Stomach (tissue), 8 donors: ENCODE measurements at regions not wholly inside any gene's neighbourhood (a gene's known extent, or its start where the extent isn't known, plus 50 kb on each side); places are given as distances from the start of the nearest gene placed in this dataset.

Source experiments
- DNase-seq, 2 donors: peaks; one replicate each; pipeline versions ENCODE4 v3.0.0 to v3.0.0-alpha.2; 2013 to 2019
- H3K27ac ChIP-seq, 5 donors: fragments of 200-600 bp in 4 of 5; sonication (generic) in 4 of 5; one replicate each; pipeline ENCODE4 v1.5.1; 2013 to 2019; ENCODE audit warnings: mild to moderate bottlenecking in 1 of 5, moderate library complexity in 1 of 5
- H3K27me3 ChIP-seq, 3 donors: fragments of 200-600 bp; sonication (generic); one replicate each; pipeline ENCODE4 v1.5.1; 2017 to 2019; ENCODE audit warnings: mixed run types in 1 of 3
- H3K36me3 ChIP-seq, 4 donors: fragments of 200-600 bp; sonication (generic); 1 replicate in 3 of 4; 2 replicates in 1 of 4; pipeline ENCODE4 v1.5.1; 2016 to 2019
- H3K4me1 ChIP-seq, 4 donors: fragments of 200-600 bp; sonication (generic); one replicate each; pipeline ENCODE4 v1.5.1; 2016 to 2019
- H3K4me3 ChIP-seq, 4 donors: fragments of 200-600 bp; sonication (generic) in 3 of 4; one replicate each; pipeline ENCODE4 v1.5.1; 2016 to 2019; ENCODE audit warnings: mild to moderate bottlenecking in 1 of 4
- H3K9me3 ChIP-seq, 4 donors: fragments of 200-600 bp; sonication (generic); one replicate each; pipeline ENCODE4 v1.5.1; 2016 to 2019
- EP300 ChIP-seq: sonication (generic); formaldehyde crosslinking; IDR thresholded peaks from one replicate; pipeline ENCODE4 v1.6.1; 2017; ENCODE audit warnings: antibody characterized with exemption
- POLR2A ChIP-seq, 4 donors: fragments of 450-650 bp; IDR thresholded peaks; one replicate each; pipeline ENCODE4 v1.6.1; 2016; ENCODE audit warnings: antibody characterized with exemption in 4 of 4, control low read depth in 2 of 4, mild to moderate bottlenecking in 1 of 4, moderate library complexity in 1 of 4
- POLR2AphosphoS5 ChIP-seq, 3 donors: sonication (generic); formaldehyde crosslinking; IDR thresholded peaks; one replicate each; pipeline ENCODE4 v1.6.1; 2016; ENCODE audit warnings: antibody characterized with exemption in 3 of 3
- WGBS, 5 donors: extraction: QIAGEN DNeasy Blood & Tissue Kit in 3 of 5; methylation state at CpG; one replicate each; pipeline versions ENCODE4 v1.1.5 to v1.1.7; 2013 to 2018; 5-methylcytosine and 5-hydroxymethylcytosine counted together
- intact Hi-C: fragments of 100-400 bp; cut with DNase I; formaldehyde crosslinking; loops from one replicate; pipeline ENCODE4 v1.15.1; 2023; ENCODE audit warnings: low total_unique reads
- TF ChIP-seq, protein P1 (sequence below), 7 experiments: fragments of 450-650 bp in 4 of 7; fragments of 200-600 bp in 3 of 7; sonication (generic) in 3 of 7; IDR thresholded peaks; one replicate each; pipeline ENCODE4 v1.5.1; 2016 to 2019; ENCODE audit warnings: antibody characterized with exemption in 7 of 7, control low read depth in 2 of 7, mild to moderate bottlenecking in 1 of 7
- donor health status: healthy with polysubstance abuse.
- donor health status: Bipolar disorder and iron deficiency.
- donor health status: healthy.

DNA sequence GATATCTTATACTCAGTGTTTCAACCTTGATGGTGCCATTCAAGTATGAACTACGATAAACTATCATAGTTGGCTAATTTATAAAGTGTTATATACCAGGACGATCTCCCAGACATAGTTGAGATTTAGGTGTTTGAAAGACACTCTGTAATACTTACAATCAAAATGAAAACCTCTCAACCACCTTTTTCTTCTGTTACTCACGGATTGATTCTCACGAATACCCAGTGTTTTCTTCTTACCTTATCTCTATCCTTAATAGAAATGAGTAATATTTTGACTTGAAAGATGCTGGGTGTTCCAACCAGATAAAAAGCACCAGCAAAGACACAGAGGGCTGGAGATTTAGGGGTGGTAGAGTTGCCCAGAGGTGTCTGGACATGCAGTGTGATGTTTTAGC is 169.9 kb downstream of the PTCSC3 start:
- 79 to 90% (median 83%) methylated on average over 4 of the region's 4 CpGs for WGBS, 5 donors
- no peak for DNase-seq
- Histone ChIP-seq H3K27ac (no peak overlapping the region), H3K36me3 (no peaks in the 10 kb centered on the region), H3K27me3 (no peaks in the 10 kb centered on the region), H3K4me3 (no peak overlapping the region), H3K9me3 (no peaks in the 10 kb centered on the region), H3K4me1 (no peaks in the 10 kb centered on the region)
- intact Hi-C loops: no loop called here
- TF ChIP-seq, protein P1, sequence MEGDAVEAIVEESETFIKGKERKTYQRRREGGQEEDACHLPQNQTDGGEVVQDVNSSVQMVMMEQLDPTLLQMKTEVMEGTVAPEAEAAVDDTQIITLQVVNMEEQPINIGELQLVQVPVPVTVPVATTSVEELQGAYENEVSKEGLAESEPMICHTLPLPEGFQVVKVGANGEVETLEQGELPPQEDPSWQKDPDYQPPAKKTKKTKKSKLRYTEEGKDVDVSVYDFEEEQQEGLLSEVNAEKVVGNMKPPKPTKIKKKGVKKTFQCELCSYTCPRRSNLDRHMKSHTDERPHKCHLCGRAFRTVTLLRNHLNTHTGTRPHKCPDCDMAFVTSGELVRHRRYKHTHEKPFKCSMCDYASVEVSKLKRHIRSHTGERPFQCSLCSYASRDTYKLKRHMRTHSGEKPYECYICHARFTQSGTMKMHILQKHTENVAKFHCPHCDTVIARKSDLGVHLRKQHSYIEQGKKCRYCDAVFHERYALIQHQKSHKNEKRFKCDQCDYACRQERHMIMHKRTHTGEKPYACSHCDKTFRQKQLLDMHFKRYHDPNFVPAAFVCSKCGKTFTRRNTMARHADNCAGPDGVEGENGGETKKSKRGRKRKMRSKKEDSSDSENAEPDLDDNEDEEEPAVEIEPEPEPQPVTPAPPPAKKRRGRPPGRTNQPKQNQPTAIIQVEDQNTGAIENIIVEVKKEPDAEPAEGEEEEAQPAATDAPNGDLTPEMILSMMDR (IDR thresholded peaks at IDR 0.05): no peak
- no peak for TF ChIP-seq POLR2AphosphoS5 (IDR thresholded peaks at IDR 0.05)

- Histone ChIP-seq H3K4me1 (no peaks in the 10 kb centered on the region), H3K27ac (no peak overlapping the region), H3K36me3 (no peaks in the 10 kb centered on the region), H3K27me3 (no peaks in the 10 kb centered on the region), H3K9me3 (no peaks in the 10 kb centered on the region), H3K4me3 (no peak overlapping the region)
- 46 to 89% (median 76%) methylated on average over 4 of the region's 4 CpGs for WGBS, 5 donors
- no peak for DNase-seq
- intact Hi-C loops: no loop called here
- TF ChIP-seq, protein P1 (IDR thresholded peaks at IDR 0.05): no peak
Measured at GRCh38 chr14:36005670-36006069, 170.9 kb downstream of the PTCSC3 start.

GRCh38 chr14:36001936-36002335 is 174.6 kb downstream of the PTCSC3 start:
- Histone ChIP-seq H3K4me3 (no peak overlapping the region), H3K9me3 (no peaks in the 10 kb centered on the region), H3K36me3 (no peaks in the 10 kb centered on the region), H3K27ac (no peak overlapping the region), H3K27me3 (peaks cover 0 to 7% (median 0%) of the 10 kb centered on the region in 3 donors), H3K4me1 (no peaks in the 10 kb centered on the region)
- TF ChIP-seq EP300: no peak
- TF ChIP-seq, protein P1 (IDR thresholded peaks at IDR 0.05): no peak
- TF ChIP-seq POLR2AphosphoS5 (IDR thresholded peaks at IDR 0.05): no peak
- TF ChIP-seq POLR2A (IDR thresholded peaks at IDR 0.05): no peak
- intact Hi-C loops: no loop called here
- WGBS, 5 donors: 66 to 87% (median 84%) methylated on average over 4 of the region's 4 CpGs
- DNase-seq: no peak

- Histone ChIP-seq H3K9me3 (no peaks in the 10 kb centered on the region), H3K4me1 (no peaks in the 10 kb centered on the region), H3K36me3 (no peaks in the 10 kb centered on the region), H3K4me3 (no peak overlapping the region), H3K27me3 (peaks cover 0 to 7% (median 0%) of the 10 kb centered on the region in 3 donors), H3K27ac (no peak overlapping the region)
- intact Hi-C loops: no loop called here
- no peak for DNase-seq
- WGBS, 5 donors: 83 to 89% (median 88%) methylated on average over 5 of the region's 5 CpGs
- no peak for TF ChIP-seq EP300
- no peak for TF ChIP-seq POLR2AphosphoS5 (IDR thresholded peaks at IDR 0.05)
Measured at GRCh38 chr14:35999294-35999693, 173.2 kb downstream of the BRMS1L start.

DNA sequence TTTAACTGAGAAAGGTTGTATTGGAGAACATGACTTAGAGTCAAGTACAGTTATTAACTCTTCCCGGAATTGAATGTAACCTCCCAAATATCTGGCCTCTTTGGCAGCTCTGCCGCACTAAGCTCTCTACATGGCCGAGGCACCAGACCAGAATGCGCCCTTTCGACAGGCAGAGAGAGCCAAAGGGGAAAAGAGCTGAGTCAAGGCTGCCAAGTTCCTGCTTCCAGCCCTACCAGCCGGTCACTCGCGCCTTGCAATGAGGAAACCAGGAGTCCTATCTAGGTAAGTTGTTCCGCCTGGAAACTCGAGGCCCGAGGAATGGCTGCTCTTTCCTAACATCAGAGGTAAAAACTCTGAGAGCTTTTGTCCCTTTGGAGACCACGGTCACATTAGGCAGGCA is 172.2 kb downstream of the BRMS1L start:
- Histone ChIP-seq H3K36me3 (no peaks in the 10 kb centered on the region), H3K9me3 (no peaks in the 10 kb centered on the region), H3K4me3 (no peak overlapping the region), H3K27ac (no peak overlapping the region), H3K4me1 (no peaks in the 10 kb centered on the region), H3K27me3 (peaks cover 0 to 7% (median 0%) of the 10 kb centered on the region in 3 donors)
- intact Hi-C loops: no loop called here
- 87 to 94% (median 92%) methylated on average over 10 to 12 of the region's 12 CpGs for WGBS, 5 donors
- no peak for DNase-seq
- TF ChIP-seq, protein P1 (IDR thresholded peaks at IDR 0.05): no peak
- TF ChIP-seq EP300 (no peak), POLR2AphosphoS5 (IDR thresholded peaks at IDR 0.05) (no peak), POLR2A (IDR thresholded peaks at IDR 0.05) (no peak)
